ENCODE measurements at regions not wholly inside any gene's neighbourhood (a gene's known extent, or its start where the extent isn't known, plus 50 kb on each side); places are given as distances from the start of the nearest gene placed in this dataset.
"Not testable (repeated sequence)": the region's sequence is repeated elsewhere in the genome, so short reads cannot be mapped to it uniquely, and the experiment has no call there.

DNA sequence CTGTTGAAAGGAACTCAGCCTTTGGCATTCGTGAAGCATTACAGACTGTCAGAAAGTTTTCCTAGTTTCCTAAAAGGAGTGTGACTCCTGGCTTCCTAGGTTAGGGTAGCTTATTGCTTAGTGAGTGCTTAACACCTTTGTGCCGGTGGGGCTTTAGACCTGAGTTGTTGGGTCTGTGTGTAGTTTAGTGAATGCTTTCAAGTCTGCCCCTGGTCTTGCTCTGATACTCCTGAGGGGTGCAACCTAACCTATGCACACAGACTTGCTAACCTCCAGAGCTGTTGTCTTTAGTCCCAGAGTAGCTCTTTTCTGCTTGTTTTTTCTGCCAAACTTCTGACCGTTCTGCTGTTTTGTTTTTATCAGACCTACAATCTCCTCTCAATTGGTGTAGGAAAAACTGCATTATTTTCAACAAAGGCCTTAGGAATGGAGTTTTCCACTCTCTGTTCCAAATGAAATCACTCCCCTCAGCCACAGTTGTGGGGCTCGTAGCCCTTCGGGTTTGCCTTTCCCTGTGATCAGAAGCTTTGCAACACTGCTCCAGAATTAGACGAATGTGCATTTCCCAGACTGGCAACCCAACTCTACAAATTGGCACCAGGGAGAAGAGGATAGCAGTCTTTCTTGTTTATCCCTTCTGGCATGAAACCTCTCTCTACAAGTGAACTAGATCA, 1399.1 kb upstream of the PCDH7 start:
- no peak overlapping the region for H3K27ac Mint-ChIP-seq
- H3K4me3 Mint-ChIP-seq = no peak overlapping the region
- H3K36me3 Mint-ChIP-seq = no peaks in the 10 kb centered on the region
- DNase-seq = no peak
- H3K27me3 Mint-ChIP-seq = no peaks in the 10 kb centered on the region
- no peaks in the 10 kb centered on the region for H3K4me1 Mint-ChIP-seq
- H3K9me3 Mint-ChIP-seq = peaks cover 2% of the 10 kb centered on the region

DNA sequence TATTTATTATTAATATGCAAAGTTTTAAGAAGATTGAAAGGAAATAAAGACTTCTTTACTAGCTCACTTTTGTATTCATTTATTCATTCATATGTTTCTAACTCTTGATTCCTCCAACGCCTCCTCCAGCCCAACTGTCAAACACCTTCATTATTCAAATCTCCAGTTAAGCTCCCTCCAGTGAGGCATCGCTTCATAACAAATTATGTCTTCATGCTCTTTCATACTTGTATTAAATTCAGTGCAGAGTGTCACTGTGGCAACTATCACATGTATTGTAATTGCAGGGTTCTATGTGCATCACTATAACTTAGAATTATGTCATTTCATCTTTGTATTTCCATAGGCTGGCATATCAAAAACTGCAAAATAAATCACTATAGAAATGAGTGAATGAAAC, 1394.2 kb upstream of the PCDH7 start:
- no peak overlapping the region for H3K4me3 Mint-ChIP-seq
- peaks cover 2% of the 10 kb centered on the region for H3K9me3 Mint-ChIP-seq
- no peaks in the 10 kb centered on the region for H3K27me3 Mint-ChIP-seq
- no peak overlapping the region for H3K27ac Mint-ChIP-seq
- no peaks in the 10 kb centered on the region for H3K36me3 Mint-ChIP-seq
- no peaks in the 10 kb centered on the region for H3K4me1 Mint-ChIP-seq
- no peak for DNase-seq

DNA sequence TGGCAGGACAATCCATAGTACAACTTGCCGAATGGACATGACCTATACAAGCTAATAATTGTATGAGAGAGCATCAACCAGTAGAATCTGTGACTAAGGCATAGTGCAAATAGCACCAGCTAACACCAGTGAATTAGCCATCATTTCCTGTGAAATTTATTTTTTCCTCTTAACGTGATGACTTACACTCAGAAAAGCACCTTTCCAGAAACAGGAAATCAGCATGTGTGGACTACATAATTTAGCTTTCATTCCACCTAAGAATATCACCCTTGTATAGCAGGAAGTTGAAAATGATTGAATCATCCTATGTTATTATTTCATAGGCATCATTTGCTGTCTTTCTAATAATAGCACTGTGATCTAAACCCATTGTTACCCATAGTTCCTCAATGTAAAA, 1393.4 kb upstream of the PCDH7 start:
- no peaks in the 10 kb centered on the region for H3K27me3 Mint-ChIP-seq
- H3K9me3 Mint-ChIP-seq = peaks cover 2% of the 10 kb centered on the region
- H3K4me1 Mint-ChIP-seq = no peaks in the 10 kb centered on the region
- no peak overlapping the region for H3K4me3 Mint-ChIP-seq
- no peak for DNase-seq
- H3K36me3 Mint-ChIP-seq = no peaks in the 10 kb centered on the region
- no peak overlapping the region for H3K27ac Mint-ChIP-seq

DNA sequence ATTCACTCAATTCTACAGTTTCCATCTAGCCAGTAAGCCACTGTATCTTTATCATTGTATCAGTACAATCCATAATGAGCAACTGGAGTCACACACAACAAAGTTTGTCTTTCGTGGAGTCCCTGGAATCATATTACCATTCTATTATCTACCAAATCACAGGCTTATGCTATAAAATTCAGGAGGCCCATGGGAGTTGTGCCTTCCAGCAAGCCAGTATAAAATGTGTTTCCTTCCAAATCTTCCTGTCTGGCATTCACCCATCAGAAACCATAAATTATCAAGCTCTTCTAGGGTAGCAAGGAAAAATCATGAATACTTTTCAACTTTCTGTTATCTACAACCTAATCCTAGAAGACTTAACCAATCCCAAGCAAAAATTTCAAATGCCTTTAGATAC, 1383.3 kb upstream of the PCDH7 start:
- DNase-seq = no peak
- Mint-ChIP-seq H3K9me3 (peaks cover 6% of the 10 kb centered on the region), H3K4me3 (no peak overlapping the region), H3K27ac (no peak overlapping the region), H3K27me3 (no peaks in the 10 kb centered on the region), H3K36me3 (no peaks in the 10 kb centered on the region), H3K4me1 (no peaks in the 10 kb centered on the region)

DNA sequence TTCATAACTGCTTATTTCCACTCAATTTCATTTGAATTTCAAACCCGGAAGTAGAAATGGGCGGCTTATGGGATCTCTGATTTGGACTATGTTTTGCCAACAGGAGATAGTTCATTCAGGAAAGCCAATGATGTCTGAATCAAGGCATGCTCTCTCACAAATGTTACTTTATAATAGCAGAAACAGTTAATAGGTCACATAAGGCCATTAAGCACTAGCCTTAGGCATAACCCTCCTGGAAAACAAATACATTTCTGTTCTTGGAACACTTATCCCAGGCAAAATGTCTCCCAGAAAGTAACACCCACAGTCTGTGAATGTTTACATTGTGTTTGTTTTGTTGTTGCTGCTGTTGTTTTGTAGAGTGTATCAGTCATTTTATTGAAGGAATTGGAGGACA, 1347.2 kb upstream of the PCDH7 start:
- Mint-ChIP-seq H3K9me3 (peaks cover 4% of the 10 kb centered on the region), H3K27me3 (no peaks in the 10 kb centered on the region), H3K4me3 (no peak overlapping the region), H3K4me1 (no peaks in the 10 kb centered on the region), H3K27ac (no peak overlapping the region), H3K36me3 (no peaks in the 10 kb centered on the region)
- no peak for DNase-seq

DNA sequence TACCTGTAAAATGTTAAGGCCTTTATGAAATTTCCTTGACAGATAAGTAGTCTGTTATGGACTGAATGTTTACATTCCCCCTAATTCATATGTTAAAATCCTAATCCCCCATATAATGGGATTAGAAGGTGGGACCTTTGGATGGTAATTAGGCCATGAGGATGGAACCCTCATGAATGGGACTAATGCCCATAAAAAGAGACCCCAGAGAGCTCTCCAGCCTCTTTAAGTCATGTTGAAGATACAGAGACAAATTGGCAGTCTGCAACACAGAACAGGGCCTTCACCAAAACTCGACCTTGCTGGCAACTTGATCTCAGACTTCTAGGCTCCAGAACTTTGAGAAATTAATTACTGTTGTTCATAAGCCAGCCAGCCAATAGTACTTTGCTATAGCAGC, 1344.5 kb upstream of the PCDH7 start:
- Mint-ChIP-seq H3K9me3 (peaks cover 8% of the 10 kb centered on the region), H3K36me3 (no peaks in the 10 kb centered on the region), H3K27me3 (no peaks in the 10 kb centered on the region), H3K4me3 (no peak overlapping the region), H3K4me1 (no peaks in the 10 kb centered on the region), H3K27ac (no peak overlapping the region)
- DNase-seq = no peak

DNA sequence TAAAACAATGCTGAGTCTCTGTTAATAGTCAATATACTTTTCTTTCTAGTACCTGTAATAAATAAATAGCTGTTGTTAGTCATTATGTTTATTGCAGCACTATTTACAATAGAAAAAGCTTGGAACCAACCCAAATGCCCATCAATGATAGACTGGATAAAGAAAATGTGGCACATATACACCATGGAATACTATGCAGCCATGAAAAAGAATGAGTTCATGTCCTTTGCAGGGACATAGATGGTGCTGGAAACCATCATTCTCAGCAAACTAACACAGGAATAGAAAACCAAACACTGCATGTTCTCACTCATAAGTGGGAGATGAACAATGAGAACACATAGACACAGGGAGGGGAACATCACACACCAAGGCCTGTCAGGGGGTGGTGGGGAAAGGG, 1341.9 kb upstream of the PCDH7 start:
- not testable (repeated sequence) for H3K4me1 Mint-ChIP-seq, H3K27ac Mint-ChIP-seq, H3K9me3 Mint-ChIP-seq, H3K4me3 Mint-ChIP-seq, H3K27me3 Mint-ChIP-seq, H3K36me3 Mint-ChIP-seq, DNase-seq

DNA sequence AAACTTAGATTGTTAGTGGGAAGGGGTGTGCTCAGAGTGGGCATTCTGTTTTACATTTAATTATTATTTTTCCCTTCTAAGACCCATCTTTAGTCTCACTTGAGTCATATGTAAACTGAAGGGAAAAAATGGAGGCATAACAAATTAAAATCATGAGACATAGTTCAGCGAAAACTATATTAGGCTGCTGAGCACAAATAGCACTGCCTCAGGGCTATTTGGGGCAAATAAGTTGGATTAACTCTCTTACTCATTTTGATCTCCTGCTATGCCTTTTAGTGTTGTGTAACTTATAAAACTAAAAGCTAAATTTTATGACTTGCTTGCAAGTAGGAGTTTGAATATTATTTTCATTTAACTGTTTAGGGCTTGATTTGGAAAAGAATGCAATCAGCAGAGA, 1329.2 kb upstream of the PCDH7 start:
- Mint-ChIP-seq H3K36me3 (no peaks in the 10 kb centered on the region), H3K4me3 (no peak overlapping the region), H3K9me3 (peaks cover 15% of the 10 kb centered on the region), H3K27ac (no peak overlapping the region), H3K27me3 (no peaks in the 10 kb centered on the region), H3K4me1 (no peaks in the 10 kb centered on the region)
- no peak for DNase-seq

DNA sequence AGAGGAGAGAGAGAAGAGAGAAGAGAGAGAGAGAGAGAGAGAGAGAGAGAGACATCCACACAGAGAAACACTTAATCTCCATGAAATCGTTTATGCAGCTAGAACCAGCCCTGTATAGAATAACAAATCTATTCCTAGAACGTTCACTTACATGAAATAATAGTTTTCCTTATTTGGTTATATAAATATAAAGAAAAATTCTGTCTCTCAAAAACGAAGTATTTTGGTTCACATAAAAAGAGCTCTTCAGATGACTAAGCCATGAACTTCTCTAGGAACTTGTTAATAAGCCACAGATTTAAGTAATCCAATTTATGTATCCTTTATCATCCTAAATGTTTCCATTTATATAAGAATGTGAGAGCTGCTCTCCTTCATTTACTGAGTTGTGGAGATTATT, 1315.1 kb upstream of the PCDH7 start:
- H3K27me3 Mint-ChIP-seq = no peaks in the 10 kb centered on the region
- peaks cover 6% of the 10 kb centered on the region for H3K9me3 Mint-ChIP-seq
- H3K27ac Mint-ChIP-seq = no peak overlapping the region
- H3K4me3 Mint-ChIP-seq = no peak overlapping the region
- H3K4me1 Mint-ChIP-seq = no peaks in the 10 kb centered on the region
- DNase-seq = no peak
- H3K36me3 Mint-ChIP-seq = no peaks in the 10 kb centered on the region

DNA sequence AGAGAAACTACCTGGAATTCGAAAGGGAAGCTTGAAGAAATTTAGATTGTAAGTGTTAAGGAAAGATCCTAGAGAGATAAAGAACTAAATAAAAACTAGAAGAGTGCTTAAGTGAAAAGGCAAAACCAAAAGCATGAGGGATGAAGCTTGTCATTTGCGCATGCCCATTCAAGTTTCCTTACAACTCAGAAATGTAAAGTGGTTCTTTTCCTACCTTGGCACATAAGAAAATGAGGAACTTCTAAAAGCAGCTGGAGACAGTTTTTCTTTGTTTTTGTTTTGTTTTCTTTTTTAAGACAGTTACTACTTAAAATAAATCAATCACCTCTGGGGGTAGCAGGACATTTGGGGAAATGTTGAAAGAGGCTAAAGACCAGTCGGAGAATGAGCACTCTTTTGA, 1304.4 kb upstream of the PCDH7 start:
- Mint-ChIP-seq H3K4me3 (no peak overlapping the region), H3K36me3 (no peaks in the 10 kb centered on the region), H3K27ac (no peak overlapping the region), H3K4me1 (no peaks in the 10 kb centered on the region), H3K27me3 (no peaks in the 10 kb centered on the region), H3K9me3 (peaks cover 2% of the 10 kb centered on the region)
- no peak for DNase-seq

DNA sequence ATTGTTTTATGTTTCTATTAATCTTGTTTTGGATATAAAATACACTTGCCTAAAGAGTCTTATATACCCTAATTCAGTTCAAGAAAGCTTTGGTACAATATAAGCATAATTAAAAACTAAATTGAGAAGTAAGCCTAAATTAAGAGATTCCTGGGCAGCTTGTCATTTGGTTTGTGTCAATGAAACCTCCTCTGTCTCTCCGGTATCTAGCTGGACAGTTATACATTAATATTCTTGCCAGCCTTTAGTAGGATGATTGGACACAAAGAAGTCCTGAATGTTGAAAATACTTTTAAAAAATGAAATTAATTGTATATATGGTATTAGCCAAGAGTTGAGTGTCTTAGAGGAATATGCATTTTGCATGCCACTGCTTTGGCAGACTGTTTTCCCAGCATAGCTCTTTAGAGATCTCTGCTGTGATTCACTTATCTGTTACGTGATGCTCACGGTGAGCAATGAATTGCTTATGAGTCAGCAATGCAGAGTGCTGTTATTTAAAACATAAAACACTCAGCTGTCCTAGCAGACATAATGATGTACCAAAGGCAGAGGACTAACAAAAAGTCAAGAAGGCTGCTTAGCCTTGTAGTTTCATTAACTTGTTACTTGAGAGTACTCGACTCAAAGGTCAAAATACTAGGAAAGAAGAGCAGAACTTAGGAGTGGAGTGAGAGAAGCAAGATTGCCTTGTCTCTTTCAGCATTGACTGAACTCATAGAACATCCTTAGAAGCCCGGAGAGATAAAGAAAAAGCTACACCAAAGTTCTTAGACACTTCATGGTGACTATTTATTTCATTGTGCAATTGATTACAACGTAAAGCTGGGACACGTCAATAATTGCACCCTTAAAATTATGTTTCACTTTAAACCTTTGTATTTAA, 1296.1 kb upstream of the PCDH7 start:
- Mint-ChIP-seq H3K4me3 (no peak overlapping the region), H3K9me3 (no peaks in the 10 kb centered on the region), H3K4me1 (no peaks in the 10 kb centered on the region), H3K27ac (no peak overlapping the region), H3K36me3 (no peaks in the 10 kb centered on the region), H3K27me3 (no peaks in the 10 kb centered on the region)
- no peak for DNase-seq

DNA sequence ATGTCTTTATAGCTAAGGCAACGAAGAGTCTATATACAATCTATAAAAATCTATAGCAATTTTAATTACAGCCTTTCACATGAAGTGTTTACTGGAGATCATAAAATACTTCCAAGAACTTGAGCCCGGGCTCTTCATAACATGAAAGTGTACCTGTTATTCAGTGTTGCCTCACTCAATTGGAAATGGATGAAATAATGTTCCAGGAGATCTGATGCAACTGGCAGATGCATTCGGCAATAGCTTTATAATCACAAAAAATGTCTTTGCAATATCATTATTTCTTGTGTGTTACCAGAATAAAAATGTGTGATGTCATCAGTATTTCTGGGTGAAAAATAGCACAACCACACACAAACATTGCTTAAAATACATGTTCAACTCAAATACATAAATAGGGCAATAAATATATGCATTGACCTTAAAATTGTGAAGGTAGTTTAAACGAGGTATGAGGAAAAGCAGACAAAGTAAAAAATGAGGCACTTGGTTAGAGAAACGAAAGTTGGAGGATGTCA, 1266.8 kb upstream of the PCDH7 start:
- no peak for DNase-seq
- no peaks in the 10 kb centered on the region for H3K4me1 Mint-ChIP-seq
- peaks cover 5% of the 10 kb centered on the region for H3K9me3 Mint-ChIP-seq
- no peak overlapping the region for H3K4me3 Mint-ChIP-seq
- H3K36me3 Mint-ChIP-seq = no peaks in the 10 kb centered on the region
- no peaks in the 10 kb centered on the region for H3K27me3 Mint-ChIP-seq
- no peak overlapping the region for H3K27ac Mint-ChIP-seq

DNA sequence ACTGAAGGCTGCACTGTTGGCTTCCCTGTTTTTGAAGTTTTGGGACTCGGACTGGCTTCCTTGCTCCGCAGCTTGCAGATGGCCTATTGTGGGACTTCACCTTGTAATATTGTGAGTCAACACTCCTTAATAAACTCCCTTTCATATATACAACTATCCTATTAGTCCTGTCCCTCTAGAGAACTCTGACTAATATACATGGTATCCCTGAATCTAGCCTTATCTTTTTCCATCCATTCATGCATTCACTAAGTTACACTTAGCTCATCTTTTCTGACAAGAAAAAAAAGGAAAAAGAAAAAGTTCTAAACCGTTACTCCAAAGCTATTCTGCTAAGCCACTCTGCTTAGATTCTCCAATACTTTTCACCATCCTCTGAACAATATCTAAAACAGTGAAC, 1260.2 kb upstream of the PCDH7 start:
- Mint-ChIP-seq H3K27me3 (no peaks in the 10 kb centered on the region), H3K4me3 (no peak overlapping the region), H3K27ac (no peak overlapping the region), H3K4me1 (no peaks in the 10 kb centered on the region), H3K9me3 (peaks cover 7% of the 10 kb centered on the region), H3K36me3 (no peaks in the 10 kb centered on the region)
- DNase-seq = no peak

DNA sequence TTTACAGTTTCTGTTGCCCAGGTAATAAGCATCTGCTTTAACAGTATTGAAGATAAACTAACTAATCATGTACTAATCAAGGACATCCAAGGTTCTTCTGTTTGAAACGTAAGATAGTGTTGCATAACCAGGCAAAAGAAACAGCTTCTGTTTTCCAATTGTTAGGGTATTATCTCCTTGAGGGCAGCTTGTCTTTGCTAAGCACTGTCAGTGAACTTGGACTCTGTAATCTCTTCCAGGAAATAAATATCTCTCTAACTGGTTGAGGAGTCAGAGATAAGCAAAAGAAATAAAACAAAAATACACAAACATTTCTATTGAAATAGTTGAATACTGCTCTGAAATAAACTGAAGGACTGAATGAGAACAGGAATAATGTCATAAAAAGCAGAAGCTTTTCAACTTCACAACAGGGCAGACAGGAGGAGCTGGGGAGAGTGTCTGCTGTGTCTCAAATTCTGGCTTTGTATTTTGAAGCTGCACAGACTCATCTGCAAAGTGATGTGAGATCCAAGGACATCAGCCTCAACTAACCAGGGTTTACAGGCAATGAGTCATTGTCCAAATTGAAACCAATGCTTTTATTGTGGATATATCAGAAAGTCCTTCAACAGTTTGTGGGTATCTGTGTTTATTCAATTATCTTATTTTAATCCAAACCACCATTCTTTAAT, 1253.0 kb upstream of the PCDH7 start:
- H3K4me3 Mint-ChIP-seq = no peak overlapping the region
- no peak overlapping the region for H3K27ac Mint-ChIP-seq
- H3K4me1 Mint-ChIP-seq = no peaks in the 10 kb centered on the region
- H3K36me3 Mint-ChIP-seq = no peaks in the 10 kb centered on the region
- no peak for DNase-seq
- H3K9me3 Mint-ChIP-seq = peaks cover under 1% of the 10 kb centered on the region
- H3K27me3 Mint-ChIP-seq = no peaks in the 10 kb centered on the region
